Hepatic stellate cell (primary cell): ENCODE measurements at regions not wholly inside any gene's neighbourhood (a gene's known extent, or its start where the extent isn't known, plus 50 kb on each side); places are given as distances from the start of the nearest gene placed in this dataset.

ENCODE experiments used
- DNase-seq: peaks from one replicate; pipeline ENCODE4 v3.0.0; 2011; ENCODE audit warnings: low spot score

DNA sequence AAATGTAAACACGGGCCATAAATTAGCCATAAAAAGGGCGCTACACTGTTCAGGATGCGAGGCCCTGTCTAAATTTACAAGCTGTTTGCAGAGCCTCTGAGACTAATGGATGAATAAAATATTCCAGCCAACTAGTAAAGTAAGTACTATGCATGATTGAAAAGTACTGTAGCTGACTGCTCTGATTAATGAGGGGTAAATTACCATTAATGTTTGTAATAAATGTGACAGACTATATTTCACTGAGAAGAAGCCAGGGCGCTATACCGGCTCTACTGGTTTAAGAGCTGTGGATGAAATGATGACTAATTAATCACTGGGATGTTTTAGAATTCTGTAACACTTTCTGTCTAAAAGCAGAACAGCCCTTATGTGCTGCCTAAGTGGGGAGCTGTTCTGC, 54.3 kb upstream of the RGPD4 start:
- DNase-seq, result no peak

DNA sequence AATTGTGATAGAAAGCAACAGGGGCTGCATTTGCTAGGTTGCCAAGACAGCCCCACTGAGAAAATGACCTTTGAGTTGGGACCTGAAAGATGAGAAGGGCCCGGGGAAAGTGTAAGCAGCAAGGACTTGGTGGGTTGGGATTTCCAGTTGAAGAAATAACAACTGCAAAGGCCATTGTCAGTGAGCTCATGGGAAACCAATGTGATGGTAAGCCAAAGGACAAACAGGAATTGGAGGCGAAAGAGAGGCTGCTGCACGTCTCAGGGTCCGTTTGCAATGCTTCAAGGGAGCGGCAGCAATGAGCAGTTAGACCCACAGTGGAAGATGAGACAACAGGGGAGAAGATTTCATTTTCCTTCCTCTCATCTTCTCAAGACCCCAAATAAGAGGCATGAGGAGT, 51.5 kb upstream of the RGPD4 start:
- DNase-seq, result no peak

DNA sequence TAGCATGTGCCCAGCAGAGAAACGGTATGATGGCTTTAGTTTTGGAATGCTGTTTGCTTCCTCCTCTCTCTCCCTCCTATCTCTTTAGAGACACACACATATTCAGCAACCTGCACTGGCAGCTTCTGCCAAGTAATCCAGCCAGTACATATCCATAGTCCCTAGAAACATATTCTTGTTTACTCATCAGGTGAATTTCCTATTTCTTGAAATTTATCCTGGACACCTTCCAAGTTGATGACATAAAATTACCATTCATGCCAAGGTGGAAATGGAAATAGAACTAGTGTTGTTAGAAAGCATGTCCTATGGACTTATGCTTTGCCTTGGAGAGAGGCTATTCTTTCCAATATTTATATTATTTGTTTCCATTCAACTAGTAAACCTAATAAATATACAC, 50.9 kb upstream of the RGPD4 start:
- no peak for DNase-seq

DNA sequence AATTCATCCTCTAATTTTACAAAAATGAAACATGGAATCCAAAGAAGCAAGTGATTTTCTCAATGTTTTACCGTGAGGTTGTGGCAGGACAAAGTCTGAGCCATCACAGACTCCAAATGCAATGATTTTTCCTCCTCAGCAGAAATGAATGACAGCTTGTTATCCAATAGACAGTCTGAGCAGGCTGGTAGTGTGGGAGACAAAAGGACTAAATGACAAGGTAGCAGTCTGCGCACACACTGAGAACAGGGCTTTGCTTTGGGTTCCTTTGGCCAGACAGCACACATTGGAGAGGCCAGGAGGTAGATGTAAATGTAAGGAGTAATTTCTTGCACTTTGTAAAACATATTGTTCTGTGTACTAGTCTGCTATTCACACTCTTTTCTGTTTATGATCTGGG, 50.3 kb upstream of the RGPD4 start:
- DNase-seq, result no peak
